ENCODE measurements at regions not wholly inside any gene's neighbourhood (a gene's known extent, or its start where the extent isn't known, plus 50 kb on each side); places are given as distances from the start of the nearest gene placed in this dataset.

GRCh38 chr16:6038941-6039645 is 941.5 kb upstream of the EEF2KMT start:
- TF ChIP-seq POLR2A (IDR thresholded peaks at IDR 0.05): no peak
- no peak for TF ChIP-seq CTCF (IDR thresholded peaks at IDR 0.05)
- no peak for TF ChIP-seq EP300 (IDR thresholded peaks at IDR 0.05; ENCODE audit: low read depth)

Data from transverse colon (tissue), 3 donors.